LHCN-M2 (cell line): ENCODE measurements at regions not wholly inside any gene's neighbourhood (a gene's known extent, or its start where the extent isn't known, plus 50 kb on each side); places are given as distances from the start of the nearest gene placed in this dataset.

Experiments used
- DNase-seq: peaks from one replicate; pipeline ENCODE4 v3.0.0-alpha.2; 2012; ENCODE audit warnings: low read depth

DNA sequence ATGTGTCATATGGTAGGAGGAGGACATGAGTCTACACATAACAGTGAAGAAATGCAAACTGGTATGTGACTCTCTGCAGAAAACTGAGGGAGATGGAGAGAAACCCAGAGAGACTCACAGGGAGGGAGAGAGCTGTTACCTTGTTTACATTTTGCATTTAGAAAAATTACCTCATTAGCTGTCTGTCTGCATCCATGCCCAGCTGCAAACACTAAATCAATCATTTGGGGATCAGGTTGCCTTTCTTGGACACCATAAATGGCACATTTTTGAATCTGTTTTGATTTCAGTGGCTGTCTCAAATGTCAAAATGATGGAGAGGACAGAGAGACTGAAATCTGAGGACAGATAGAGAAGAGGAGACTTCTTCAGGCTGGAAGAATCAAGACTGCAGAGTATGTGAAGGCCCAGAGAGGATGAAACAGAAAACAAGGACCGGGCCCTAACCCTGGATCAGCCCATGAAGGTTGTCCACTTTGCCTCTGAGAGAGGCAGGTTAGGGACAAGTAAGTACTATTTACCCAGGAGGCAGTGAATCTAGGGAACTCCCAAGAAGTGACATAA is 92.2 kb downstream of the UNC5CL start:
- DNase-seq: no peak

GRCh38 chr6:40937491-40937890 is 101.5 kb downstream of the UNC5CL start:
- DNase-seq: no peak

GRCh38 chr6:40936818-40937251 is 102.2 kb downstream of the UNC5CL start:
- DNase-seq: peak; percentile 63

GRCh38 chr6:40933864-40934263 is 105.2 kb downstream of the UNC5CL start:
- DNase-seq: no peak

GRCh38 chr6:40932953-40933352 is 106.1 kb downstream of the UNC5CL start:
- DNase-seq: no peak

- DNase-seq: no peak
Observed at GRCh38 chr6:40932366-40932765, 106.7 kb downstream of the UNC5CL start.

DNA sequence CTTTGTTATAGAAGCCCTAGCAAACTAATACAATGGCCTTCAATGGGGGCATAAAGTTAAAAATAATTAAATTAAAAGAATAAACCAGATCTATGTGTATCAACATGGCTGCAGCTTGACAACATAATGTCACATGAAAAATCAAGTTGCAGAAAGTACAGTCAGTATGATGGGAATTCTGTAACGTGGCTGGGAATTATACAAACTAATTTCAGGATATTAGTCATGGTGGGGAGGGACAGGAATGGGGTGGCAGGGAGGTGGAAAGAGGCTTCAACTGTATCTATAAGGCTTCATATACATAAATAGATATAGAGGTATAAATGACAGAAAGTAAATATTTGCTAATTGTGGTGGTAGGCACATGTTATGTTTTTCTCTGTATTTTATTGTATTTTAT is 107.1 kb downstream of the UNC5CL start:
- no peak for DNase-seq

GRCh38 chr6:40930555-40930954 is 108.5 kb downstream of the UNC5CL start:
- DNase-seq: no peak

- no peak for DNase-seq
Observed at GRCh38 chr6:40930045-40930444, 109.0 kb downstream of the UNC5CL start.

GRCh38 chr6:40929176-40929575 is 109.8 kb downstream of the UNC5CL start:
- no peak for DNase-seq

GRCh38 chr6:40928763-40929162 is 110.3 kb downstream of the UNC5CL start:
- no peak for DNase-seq

DNA sequence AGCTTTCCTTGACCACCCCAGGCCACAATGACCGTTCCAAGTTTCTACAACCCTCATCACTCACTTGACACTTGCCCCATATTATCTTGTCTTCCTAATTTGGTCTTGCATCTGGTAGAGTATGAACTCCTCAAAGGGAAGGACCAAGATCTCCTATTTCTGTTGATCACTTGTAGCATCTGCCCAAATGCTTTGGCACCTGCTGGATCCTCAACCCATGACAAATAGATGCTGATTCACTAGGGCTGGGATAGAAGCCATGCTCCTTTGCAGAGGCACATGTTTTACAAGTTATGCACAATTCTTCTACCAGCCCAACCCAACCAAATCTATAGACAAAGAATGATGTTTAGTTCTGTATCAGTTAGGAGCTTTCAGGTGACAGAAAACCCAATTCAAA is 110.7 kb downstream of the UNC5CL start:
- no peak for DNase-seq

DNA sequence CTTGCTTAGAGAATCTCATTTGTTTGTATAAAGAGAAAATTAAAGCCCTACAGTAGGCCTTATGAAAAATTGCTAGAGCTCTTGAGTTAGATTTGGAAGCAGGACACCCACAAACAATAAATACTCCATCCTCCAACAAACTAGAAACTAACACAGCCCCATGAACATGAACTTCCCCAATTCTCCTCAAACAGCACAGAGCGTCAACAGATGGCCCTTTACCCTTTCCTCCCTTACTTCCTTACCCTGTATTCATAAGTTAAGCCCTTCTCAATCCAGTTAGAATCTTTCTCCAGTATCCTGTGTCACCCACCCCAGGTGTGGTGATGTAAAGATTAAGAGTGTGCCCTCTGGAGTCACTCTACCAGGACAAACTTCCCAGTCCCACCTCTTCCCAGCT is 113.7 kb downstream of the UNC5CL start:
- no peak for DNase-seq

DNA sequence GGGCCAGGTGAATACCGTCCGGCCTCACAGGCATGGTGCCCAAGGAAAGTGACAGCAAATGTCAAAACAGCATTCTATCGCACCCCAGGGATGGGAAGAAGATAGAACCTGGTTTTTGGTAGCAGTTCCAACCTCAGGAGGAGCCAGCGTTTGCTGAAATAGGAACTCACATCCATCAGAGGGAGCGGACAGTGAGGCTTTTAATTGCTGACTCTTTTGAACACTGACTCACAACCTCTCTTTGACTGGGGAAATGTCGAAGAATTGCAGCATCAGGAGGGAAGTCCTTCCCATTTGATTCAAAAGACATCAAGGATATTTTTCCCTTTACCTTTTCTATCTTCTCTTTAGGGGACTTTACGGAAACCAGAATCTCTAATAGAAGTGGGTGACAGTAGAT is 114.2 kb downstream of the UNC5CL start:
- DNase-seq: no peak

DNA sequence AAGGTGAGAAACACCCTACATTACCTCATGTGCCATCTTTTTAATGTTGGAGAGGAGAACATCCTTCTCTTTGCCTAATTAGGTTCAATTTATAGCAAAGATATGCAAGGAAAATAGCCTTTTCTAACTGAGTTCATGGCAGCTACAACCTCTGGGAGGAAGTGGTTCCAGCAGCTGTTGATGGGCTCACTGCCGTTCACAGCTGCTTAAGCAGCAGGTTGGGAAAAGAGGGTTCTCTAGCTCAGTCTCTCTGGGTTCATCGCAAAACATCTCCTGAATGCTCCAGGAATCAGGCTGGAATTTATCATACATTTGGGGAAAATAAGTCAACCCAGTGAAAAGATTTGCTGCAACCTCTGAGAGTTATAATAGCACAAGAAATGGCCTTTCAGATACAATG is 115.1 kb downstream of the UNC5CL start:
- DNase-seq: no peak

GRCh38 chr6:40923326-40923725 is 115.7 kb downstream of the UNC5CL start:
- DNase-seq: no peak

GRCh38 chr6:40922281-40922680 is 116.7 kb downstream of the UNC5CL start:
- DNase-seq: peak; percentile 22

GRCh38 chr6:40918040-40918651 is 120.9 kb downstream of the UNC5CL start:
- DNase-seq: no peak

DNA sequence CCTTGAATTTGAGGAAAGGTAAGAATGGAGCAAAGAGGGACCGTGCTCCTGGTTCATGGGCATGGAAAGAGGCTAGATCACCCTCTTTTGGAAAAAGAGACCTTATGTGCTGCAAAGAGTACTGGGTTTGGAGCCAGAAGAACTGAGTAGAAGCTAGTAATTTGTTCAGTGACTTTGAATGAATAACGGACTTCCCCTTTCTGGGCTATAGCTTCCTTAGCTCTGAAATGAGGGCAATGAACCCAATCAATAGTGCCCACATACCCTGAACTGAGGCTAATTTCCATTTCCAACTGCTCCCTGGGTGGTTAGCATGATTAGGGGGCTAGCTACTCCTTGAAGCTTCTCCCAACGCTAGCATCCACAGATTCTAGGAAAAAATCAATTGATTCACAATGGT is 121.4 kb downstream of the UNC5CL start:
- DNase-seq: no peak

GRCh38 chr6:40916845-40917244 is 122.2 kb downstream of the UNC5CL start:
- DNase-seq: no peak

DNA sequence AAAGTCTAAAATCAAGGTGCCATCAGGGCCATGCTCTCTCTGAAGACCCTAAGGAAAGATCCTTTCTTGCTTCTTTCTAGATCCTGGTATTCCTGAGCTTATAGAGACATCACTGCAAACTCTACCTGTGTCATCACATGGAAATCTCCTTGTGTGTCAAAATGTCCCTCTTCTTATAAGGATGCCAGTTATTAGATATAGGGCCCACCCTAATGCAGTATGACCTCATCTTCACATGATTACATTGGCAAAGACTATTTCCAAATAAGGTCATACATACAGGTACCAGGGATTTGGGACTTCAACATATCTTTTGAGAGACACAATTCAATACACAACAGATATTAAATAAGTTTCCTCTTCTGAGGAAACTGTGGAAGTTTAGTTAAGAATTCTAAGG is 123.9 kb downstream of the UNC5CL start:
- no peak for DNase-seq

- no peak for DNase-seq
Observed at GRCh38 chr6:40914005-40914404, 125.0 kb downstream of the UNC5CL start.

GRCh38 chr6:40912158-40912946 is 126.7 kb downstream of the UNC5CL start:
- DNase-seq: peak; percentile 67
